MCF 10A (cell line): ENCODE measurements at regions not wholly inside any gene's neighbourhood (a gene's known extent, or its start where the extent isn't known, plus 50 kb on each side); places are given as distances from the start of the nearest gene placed in this dataset.

Source experiments
- BruUV-seq: library from RNA; stranded (reverse); fragments of 400-500 nt; replicated peaks from 2 replicates; lab custom pipeline; 2021; lab: Mats Ljungman, UMichigan
- CTCF ChIA-PET: fragments of 300-600 bp; sonication (Branson Sonifier 250); formaldehyde crosslinking; extraction: SDS; loops from one replicate; lab custom pipeline; 2021; ENCODE audit warnings: antibody characterized with exemption, inconsistent platforms; lab: Yijun Ruan, JAX
- POLR2A ChIA-PET: fragments of 300-600, 350-650 bp; sonication (Branson Sonifier 250); formaldehyde crosslinking; extraction: SDS; loops from one replicate; lab custom pipeline; 2020; ENCODE audit warnings: antibody characterized with exemption, inconsistent platforms; lab: Yijun Ruan, JAX
- DNase-seq: peaks from one replicate; pipeline ENCODE4 v3.0.0-alpha.2; 2018; ENCODE audit not compliant: unreplicated experiment
- H3K27ac Mint-ChIP-seq: one replicate; pipeline ENCODE4 v1.8.0; 2022; ENCODE audit warnings: mild to moderate bottlenecking, low read depth, mixed read lengths; ENCODE audit not compliant: unreplicated experiment
- H3K27me3 Mint-ChIP-seq: one replicate; pipeline ENCODE4 v1.8.0; 2022; ENCODE audit warnings: mixed read lengths; ENCODE audit not compliant: insufficient read depth, unreplicated experiment
- H3K36me3 Mint-ChIP-seq: one replicate; pipeline ENCODE4 v1.8.0; 2022; ENCODE audit warnings: mild to moderate bottlenecking, moderate library complexity, mixed read lengths; ENCODE audit not compliant: insufficient read depth, unreplicated experiment
- H3K4me1 Mint-ChIP-seq: one replicate; pipeline ENCODE4 v1.8.0; 2022; ENCODE audit warnings: mixed read lengths; ENCODE audit not compliant: insufficient read depth, unreplicated experiment
- H3K4me3 Mint-ChIP-seq: one replicate; pipeline ENCODE4 v1.8.0; 2022; ENCODE audit warnings: mild to moderate bottlenecking, moderate library complexity, mixed read lengths; ENCODE audit not compliant: unreplicated experiment
- H3K9me3 Mint-ChIP-seq: one replicate; pipeline ENCODE4 v1.8.0; 2022; ENCODE audit warnings: mixed read lengths; ENCODE audit not compliant: unreplicated experiment
- intact Hi-C: fragments of 100-400 bp; cut with micrococcal nuclease; formaldehyde crosslinking; loops from 2 replicates; pipeline ENCODE4 v1.14.1; 2022
- TF ChIP-seq, protein P1 (sequence below): fragments of 200-600 bp; IDR thresholded peaks from one replicate; pipeline ENCODE4 v1.8.0; 2022; ENCODE audit warnings: antibody characterized with exemption, mild to moderate bottlenecking; ENCODE audit not compliant: unreplicated experiment

DNA sequence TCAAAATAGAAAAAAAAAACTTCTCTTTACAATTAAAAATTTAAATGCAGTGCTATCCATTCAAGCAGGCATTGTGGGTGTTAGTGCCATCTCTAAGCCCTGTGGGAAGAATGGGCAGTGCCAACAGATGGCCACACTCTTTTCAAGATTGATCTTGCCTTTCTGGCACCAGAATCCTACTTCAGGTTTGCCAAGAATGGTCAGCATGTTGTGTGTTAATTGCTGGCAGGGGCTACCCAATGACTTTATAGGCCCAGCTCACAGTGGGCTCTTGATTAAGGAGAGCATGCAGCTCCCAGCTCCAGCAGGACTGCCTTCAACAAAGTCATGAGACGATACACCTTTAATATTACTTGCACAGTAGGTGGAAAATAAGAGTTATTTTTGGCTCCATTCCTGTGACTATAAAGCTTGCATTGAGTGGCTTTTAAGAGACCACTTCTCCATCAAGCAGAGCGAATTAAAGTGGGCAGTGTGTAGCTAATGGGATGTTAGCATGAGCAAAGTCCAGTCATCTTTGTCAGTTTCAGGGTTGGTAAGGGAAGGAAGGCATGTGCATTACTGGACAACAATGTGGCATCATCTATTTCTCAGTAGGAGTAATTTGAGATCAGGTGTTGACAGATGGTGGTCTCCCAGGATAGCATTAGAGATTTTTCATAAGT, 476.8 kb downstream of the C3orf38 start:
- no peaks in the 10 kb centered on the region for H3K27me3 Mint-ChIP-seq
- no peaks in the 10 kb centered on the region for H3K36me3 Mint-ChIP-seq
- H3K9me3 Mint-ChIP-seq: no peaks in the 10 kb centered on the region
- TF ChIP-seq, protein P1, sequence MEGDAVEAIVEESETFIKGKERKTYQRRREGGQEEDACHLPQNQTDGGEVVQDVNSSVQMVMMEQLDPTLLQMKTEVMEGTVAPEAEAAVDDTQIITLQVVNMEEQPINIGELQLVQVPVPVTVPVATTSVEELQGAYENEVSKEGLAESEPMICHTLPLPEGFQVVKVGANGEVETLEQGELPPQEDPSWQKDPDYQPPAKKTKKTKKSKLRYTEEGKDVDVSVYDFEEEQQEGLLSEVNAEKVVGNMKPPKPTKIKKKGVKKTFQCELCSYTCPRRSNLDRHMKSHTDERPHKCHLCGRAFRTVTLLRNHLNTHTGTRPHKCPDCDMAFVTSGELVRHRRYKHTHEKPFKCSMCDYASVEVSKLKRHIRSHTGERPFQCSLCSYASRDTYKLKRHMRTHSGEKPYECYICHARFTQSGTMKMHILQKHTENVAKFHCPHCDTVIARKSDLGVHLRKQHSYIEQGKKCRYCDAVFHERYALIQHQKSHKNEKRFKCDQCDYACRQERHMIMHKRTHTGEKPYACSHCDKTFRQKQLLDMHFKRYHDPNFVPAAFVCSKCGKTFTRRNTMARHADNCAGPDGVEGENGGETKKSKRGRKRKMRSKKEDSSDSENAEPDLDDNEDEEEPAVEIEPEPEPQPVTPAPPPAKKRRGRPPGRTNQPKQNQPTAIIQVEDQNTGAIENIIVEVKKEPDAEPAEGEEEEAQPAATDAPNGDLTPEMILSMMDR: no peak
- CTCF ChIA-PET: no interaction called here
- POLR2A ChIA-PET: no interaction called here
- no TSS peak for BruUV-seq
- H3K4me1 Mint-ChIP-seq: no peaks in the 10 kb centered on the region
- no peak for DNase-seq
- intact Hi-C loops: no loop called here
- no peak overlapping the region for H3K27ac Mint-ChIP-seq
- H3K4me3 Mint-ChIP-seq: no peak overlapping the region

DNA sequence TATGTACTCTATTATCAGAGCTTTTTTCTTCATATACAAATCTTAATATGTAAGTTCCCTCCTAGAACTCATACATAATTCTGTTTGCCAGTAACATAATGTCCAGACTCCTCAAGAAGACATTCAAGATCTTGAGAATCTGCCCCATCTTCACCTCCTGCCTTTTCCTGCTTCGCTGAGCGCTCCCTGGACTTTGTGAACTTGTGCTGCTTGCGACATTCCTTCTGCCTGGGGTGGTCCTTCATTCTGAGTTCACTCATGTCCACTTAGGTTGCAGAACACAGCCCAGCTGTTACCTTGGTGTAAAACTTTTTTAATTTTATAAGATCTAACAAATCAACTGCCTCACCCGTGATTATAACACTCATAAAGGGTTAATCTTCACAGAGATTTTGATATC, 478.5 kb upstream of the EPHA3 start:
- DNase-seq: no peak
- H3K36me3 Mint-ChIP-seq: no peaks in the 10 kb centered on the region
- ChIA-PET POLR2A (interaction anchor here (0.6 kb wide), 1 partner anchor 1387 kb away, joined by 3 read pairs; no protein-coding TSS in a partner anchor), CTCF (no interaction called here)
- H3K27ac Mint-ChIP-seq: no peak overlapping the region
- peaks cover 12% of the 10 kb centered on the region for H3K4me1 Mint-ChIP-seq
- no peak overlapping the region for H3K4me3 Mint-ChIP-seq
- no TSS peak for BruUV-seq
- H3K9me3 Mint-ChIP-seq: no peaks in the 10 kb centered on the region
- intact Hi-C loops: no loop called here
- TF ChIP-seq, protein P1: no peak
- no peaks in the 10 kb centered on the region for H3K27me3 Mint-ChIP-seq

DNA sequence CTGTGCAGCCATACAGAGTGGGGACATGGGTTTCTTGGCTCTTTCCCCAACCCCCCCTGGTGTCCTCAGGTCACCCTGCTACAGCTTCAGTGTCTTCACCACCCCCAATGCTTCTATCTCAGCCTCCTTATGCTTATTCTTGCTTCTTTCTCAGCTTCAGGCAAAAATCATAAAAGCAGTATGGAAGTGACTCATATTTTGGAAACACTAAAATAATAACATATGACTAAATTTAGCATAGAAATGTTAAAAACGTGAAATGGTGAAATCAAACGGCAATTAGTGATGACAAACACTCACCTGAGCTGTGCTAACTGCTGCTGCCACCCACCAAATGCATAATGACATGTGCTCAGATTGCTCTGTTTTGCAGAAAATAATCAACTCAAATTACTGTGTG, 475.2 kb upstream of the EPHA3 start:
- no peaks in the 10 kb centered on the region for H3K36me3 Mint-ChIP-seq
- TF ChIP-seq, protein P1: no peak
- CTCF ChIA-PET: no interaction called here
- no peak overlapping the region for H3K27ac Mint-ChIP-seq
- no peaks in the 10 kb centered on the region for H3K9me3 Mint-ChIP-seq
- DNase-seq: peak; percentile 34
- intact Hi-C loops: no loop called here
- no peaks in the 10 kb centered on the region for H3K27me3 Mint-ChIP-seq
- H3K4me1 Mint-ChIP-seq: peaks cover 12% of the 10 kb centered on the region
- POLR2A ChIA-PET: interaction anchor here (0.6 kb wide), 1 partner anchor 1497 kb away, joined by 4 read pairs; no protein-coding TSS in a partner anchor
- H3K4me3 Mint-ChIP-seq: no peak overlapping the region
- BruUV-seq: no TSS peak

DNA sequence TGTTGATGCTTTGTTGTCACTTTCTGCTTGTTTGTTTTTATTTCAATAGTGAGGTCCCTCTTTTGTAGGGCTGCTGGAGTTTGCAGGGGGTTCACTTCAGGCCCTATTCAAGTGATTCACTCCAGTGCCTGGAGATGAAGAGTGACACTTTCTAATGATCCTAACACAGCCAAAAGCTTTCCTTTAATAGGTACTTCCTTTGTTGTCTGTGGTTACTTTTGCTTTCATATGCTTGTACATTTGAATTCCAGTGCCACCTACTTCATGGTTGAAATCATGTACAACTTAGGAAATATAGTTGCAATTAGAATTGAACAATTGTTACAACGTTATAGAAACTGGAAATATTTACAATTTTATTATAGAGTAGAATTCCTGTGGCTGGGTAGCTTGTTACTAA, 466.8 kb upstream of the EPHA3 start:
- ChIA-PET POLR2A (interaction anchor here (0.6 kb wide), 1 partner anchor 400 kb away, joined by 3 read pairs; no protein-coding TSS in a partner anchor), CTCF (interaction anchor here (0.8 to 1.3 kb wide), 6 partner anchors 290 to 1375 kb away, joined by 3 to 5 read pairs (median 4); no protein-coding TSS in a partner anchor)
- no peak for DNase-seq
- no TSS peak for BruUV-seq
- H3K4me1 Mint-ChIP-seq: no peaks in the 10 kb centered on the region
- TF ChIP-seq, protein P1: no peak
- H3K27me3 Mint-ChIP-seq: no peaks in the 10 kb centered on the region
- H3K4me3 Mint-ChIP-seq: no peak overlapping the region
- no peak overlapping the region for H3K27ac Mint-ChIP-seq
- H3K9me3 Mint-ChIP-seq: peaks cover 7% of the 10 kb centered on the region
- intact Hi-C loops: no loop called here
- H3K36me3 Mint-ChIP-seq: no peaks in the 10 kb centered on the region
